HEK293 (cell line): ENCODE measurements at regions not wholly inside any gene's neighbourhood (a gene's known extent, or its start where the extent isn't known, plus 50 kb on each side); places are given as distances from the start of the nearest gene placed in this dataset.

Experiments
- SETDB1 ChIP-seq: IDR thresholded peaks from one replicate; pipeline ENCODE4 v1.6.1; 2017; ENCODE audit warnings: mild to moderate bottlenecking, low read length, moderate library complexity, mixed read lengths; ENCODE audit not compliant: insufficient read length
- YY1 ChIP-seq: fragments of 450-650 bp; formaldehyde crosslinking; IDR thresholded peaks from 2 replicates; pipeline ENCODE4 v1.5.1; 2018; ENCODE audit warnings: missing biosample characterization, missing genetic modification characterization
- ZNF174 ChIP-seq: fragments of 450-650 bp; formaldehyde crosslinking; IDR thresholded peaks from 2 replicates; pipeline ENCODE4 v1.5.0; 2017; ENCODE audit warnings: missing biosample characterization, mild to moderate bottlenecking, missing genetic modification characterization
- ZNF48 ChIP-seq: fragments of 450-650 bp; formaldehyde crosslinking; IDR thresholded peaks from 2 replicates; pipeline ENCODE4 v1.5.1; 2016; ENCODE audit warnings: missing biosample characterization, missing genetic modification characterization
- ZNF624 ChIP-seq: fragments of 450-650 bp; formaldehyde crosslinking; IDR thresholded peaks from 2 replicates; pipeline ENCODE4 v1.5.1; 2017; ENCODE audit warnings: missing biosample characterization, missing genetic modification characterization
- ZNF777 ChIP-seq: fragments of 450-650 bp; formaldehyde crosslinking; IDR thresholded peaks from 2 replicates; pipeline ENCODE4 v1.5.1; 2017; ENCODE audit warnings: missing biosample characterization, missing genetic modification characterization, borderline replicate concordance
- ZSCAN23 ChIP-seq: fragments of 450-650 bp; formaldehyde crosslinking; IDR thresholded peaks from 2 replicates; pipeline ENCODE4 v1.5.1; 2016; ENCODE audit warnings: missing biosample characterization, missing genetic modification characterization
- TF ChIP-seq, protein P1 (sequence below): fragments of 450-650 bp; formaldehyde crosslinking; IDR thresholded peaks from 2 replicates; pipeline ENCODE4 v1.5.1; 2016; ENCODE audit warnings: missing biosample characterization, missing genetic modification characterization

- no peak for TF ChIP-seq YY1 (tag by site-specific recombination)
- no peak for TF ChIP-seq ZNF48 (tag by site-specific recombination)
- no peak for TF ChIP-seq ZNF777 (tag by site-specific recombination)
- TF ChIP-seq ZNF624 (tag by site-specific recombination): no peak
- no peak for TF ChIP-seq ZNF174 (tag by site-specific recombination)
- TF ChIP-seq, protein P1, sequence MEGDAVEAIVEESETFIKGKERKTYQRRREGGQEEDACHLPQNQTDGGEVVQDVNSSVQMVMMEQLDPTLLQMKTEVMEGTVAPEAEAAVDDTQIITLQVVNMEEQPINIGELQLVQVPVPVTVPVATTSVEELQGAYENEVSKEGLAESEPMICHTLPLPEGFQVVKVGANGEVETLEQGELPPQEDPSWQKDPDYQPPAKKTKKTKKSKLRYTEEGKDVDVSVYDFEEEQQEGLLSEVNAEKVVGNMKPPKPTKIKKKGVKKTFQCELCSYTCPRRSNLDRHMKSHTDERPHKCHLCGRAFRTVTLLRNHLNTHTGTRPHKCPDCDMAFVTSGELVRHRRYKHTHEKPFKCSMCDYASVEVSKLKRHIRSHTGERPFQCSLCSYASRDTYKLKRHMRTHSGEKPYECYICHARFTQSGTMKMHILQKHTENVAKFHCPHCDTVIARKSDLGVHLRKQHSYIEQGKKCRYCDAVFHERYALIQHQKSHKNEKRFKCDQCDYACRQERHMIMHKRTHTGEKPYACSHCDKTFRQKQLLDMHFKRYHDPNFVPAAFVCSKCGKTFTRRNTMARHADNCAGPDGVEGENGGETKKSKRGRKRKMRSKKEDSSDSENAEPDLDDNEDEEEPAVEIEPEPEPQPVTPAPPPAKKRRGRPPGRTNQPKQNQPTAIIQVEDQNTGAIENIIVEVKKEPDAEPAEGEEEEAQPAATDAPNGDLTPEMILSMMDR (tag by site-specific recombination): no peak
- TF ChIP-seq ZSCAN23 (tag by site-specific recombination): no peak
- no peak for TF ChIP-seq SETDB1
Observed at GRCh38 chr4:154985673-154986072, 204.6 kb downstream of the RBM46 start.
